HL-60 (cell line): ENCODE measurements at regions not wholly inside any gene's neighbourhood (a gene's known extent, or its start where the extent isn't known, plus 50 kb on each side); places are given as distances from the start of the nearest gene placed in this dataset.

Experiments used
- GABPA ChIP-seq: IDR thresholded peaks from 2 replicates; pipeline ENCODE4 v1.6.1; 2012; ENCODE audit warnings: low read depth
- POLR2AphosphoS5 ChIP-seq: IDR thresholded peaks from 2 replicates; pipeline ENCODE4 v1.6.1; 2012; ENCODE audit warnings: low read depth
- SPI1 ChIP-seq: IDR thresholded peaks from 2 replicates; pipeline ENCODE4 v1.6.1; 2012; ENCODE audit warnings: low read depth, mild to moderate bottlenecking, borderline replicate concordance
- TF ChIP-seq, protein P1 (sequence below): IDR thresholded peaks from one replicate; pipeline ENCODE4 v1.5.1; 2011; ENCODE audit warnings: low read length, control low read depth, inconsistent platforms; ENCODE audit not compliant: insufficient read depth
- TF ChIP-seq, protein P2 (sequence below): IDR thresholded peaks from 2 replicates; pipeline ENCODE4 v1.6.1; 2012; ENCODE audit warnings: low read depth; ENCODE audit not compliant: insufficient replicate concordance

DNA sequence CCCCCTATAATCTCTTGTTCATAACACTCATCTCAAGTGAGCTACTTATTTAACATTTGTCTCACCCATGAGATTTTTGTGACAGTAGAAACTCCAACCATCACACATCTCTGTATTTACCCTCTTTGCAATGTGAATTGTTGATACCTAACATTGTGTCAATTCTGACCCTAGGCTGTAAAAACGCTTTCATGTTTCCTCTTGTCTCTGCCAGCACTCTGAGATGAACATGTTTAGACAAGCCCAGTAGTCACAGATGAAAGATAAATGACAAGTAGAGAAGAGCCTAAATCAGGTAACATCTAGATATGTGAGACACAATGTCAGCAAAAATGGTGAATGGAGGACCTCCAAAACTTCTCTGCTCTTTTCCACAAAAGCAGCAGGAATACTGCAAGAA lies 1254.5 kb upstream of the GOT2 start:
- TF ChIP-seq, protein P1, sequence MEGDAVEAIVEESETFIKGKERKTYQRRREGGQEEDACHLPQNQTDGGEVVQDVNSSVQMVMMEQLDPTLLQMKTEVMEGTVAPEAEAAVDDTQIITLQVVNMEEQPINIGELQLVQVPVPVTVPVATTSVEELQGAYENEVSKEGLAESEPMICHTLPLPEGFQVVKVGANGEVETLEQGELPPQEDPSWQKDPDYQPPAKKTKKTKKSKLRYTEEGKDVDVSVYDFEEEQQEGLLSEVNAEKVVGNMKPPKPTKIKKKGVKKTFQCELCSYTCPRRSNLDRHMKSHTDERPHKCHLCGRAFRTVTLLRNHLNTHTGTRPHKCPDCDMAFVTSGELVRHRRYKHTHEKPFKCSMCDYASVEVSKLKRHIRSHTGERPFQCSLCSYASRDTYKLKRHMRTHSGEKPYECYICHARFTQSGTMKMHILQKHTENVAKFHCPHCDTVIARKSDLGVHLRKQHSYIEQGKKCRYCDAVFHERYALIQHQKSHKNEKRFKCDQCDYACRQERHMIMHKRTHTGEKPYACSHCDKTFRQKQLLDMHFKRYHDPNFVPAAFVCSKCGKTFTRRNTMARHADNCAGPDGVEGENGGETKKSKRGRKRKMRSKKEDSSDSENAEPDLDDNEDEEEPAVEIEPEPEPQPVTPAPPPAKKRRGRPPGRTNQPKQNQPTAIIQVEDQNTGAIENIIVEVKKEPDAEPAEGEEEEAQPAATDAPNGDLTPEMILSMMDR = no peak
- TF ChIP-seq POLR2AphosphoS5 = no peak
- no peak for TF ChIP-seq GABPA
- TF ChIP-seq, protein P2, sequence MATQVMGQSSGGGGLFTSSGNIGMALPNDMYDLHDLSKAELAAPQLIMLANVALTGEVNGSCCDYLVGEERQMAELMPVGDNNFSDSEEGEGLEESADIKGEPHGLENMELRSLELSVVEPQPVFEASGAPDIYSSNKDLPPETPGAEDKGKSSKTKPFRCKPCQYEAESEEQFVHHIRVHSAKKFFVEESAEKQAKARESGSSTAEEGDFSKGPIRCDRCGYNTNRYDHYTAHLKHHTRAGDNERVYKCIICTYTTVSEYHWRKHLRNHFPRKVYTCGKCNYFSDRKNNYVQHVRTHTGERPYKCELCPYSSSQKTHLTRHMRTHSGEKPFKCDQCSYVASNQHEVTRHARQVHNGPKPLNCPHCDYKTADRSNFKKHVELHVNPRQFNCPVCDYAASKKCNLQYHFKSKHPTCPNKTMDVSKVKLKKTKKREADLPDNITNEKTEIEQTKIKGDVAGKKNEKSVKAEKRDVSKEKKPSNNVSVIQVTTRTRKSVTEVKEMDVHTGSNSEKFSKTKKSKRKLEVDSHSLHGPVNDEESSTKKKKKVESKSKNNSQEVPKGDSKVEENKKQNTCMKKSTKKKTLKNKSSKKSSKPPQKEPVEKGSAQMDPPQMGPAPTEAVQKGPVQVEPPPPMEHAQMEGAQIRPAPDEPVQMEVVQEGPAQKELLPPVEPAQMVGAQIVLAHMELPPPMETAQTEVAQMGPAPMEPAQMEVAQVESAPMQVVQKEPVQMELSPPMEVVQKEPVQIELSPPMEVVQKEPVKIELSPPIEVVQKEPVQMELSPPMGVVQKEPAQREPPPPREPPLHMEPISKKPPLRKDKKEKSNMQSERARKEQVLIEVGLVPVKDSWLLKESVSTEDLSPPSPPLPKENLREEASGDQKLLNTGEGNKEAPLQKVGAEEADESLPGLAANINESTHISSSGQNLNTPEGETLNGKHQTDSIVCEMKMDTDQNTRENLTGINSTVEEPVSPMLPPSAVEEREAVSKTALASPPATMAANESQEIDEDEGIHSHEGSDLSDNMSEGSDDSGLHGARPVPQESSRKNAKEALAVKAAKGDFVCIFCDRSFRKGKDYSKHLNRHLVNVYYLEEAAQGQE = no peak
- no peak for TF ChIP-seq SPI1
